GDM1 (cell line): ENCODE measurements at regions not wholly inside any gene's neighbourhood (a gene's known extent, or its start where the extent isn't known, plus 50 kb on each side); places are given as distances from the start of the nearest gene placed in this dataset.
A peak's percentile ranks its signal among the peaks of the same experiment; 100 is the strongest.

ENCODE experiments used
- DNase-seq: peaks from one replicate; lab custom pipeline; 2025; lab: John Stamatoyannopoulos, UW

DNA sequence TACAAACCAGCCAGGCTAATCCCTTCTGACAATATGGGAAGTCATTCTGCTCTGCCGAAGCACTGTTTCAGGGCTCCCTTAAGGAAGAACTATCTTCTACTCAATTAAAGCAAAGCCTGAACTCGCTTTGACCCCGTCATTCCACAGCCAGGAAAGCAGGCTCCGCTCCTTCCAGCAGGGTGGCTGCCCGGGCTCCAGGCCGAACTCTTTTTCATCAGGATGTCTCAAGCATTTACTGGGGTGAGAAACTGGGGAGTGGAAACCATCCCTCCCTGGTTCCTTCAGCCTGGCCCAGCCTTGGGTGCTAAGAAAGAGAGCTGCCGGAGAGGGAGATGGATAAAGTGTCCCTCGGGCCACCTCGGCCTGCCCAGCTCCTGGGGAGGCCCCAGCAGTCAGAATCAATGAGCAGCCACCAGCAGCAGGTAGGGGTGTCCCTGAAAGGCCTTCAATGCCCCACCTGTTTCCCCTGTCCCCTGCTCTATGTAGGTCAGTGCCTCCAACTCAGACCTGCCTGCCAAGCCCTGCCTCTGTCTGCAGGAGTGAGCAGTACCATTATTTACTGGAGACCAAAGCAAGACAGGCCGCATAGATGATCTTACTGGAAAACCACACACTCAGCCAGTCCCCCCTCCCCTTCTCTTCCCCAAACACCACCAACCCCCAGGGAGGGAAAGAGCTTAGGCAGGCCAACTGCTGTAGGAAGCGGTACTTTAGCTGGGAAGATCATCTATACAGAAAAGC lies 225.6 kb upstream of the TLE3 start:
- DNase-seq: no peak

GRCh38 chr15:70322051-70322668 lies 224.4 kb upstream of the TLE3 start:
- no peak for DNase-seq

- DNase-seq: no peak
These were observed 223.6 kb upstream of the TLE3 start for GRCh38 chr15:70321172-70321819.

GRCh38 chr15:70320482-70320881 lies 222.8 kb upstream of the TLE3 start:
- DNase-seq: peak; percentile 30

DNA sequence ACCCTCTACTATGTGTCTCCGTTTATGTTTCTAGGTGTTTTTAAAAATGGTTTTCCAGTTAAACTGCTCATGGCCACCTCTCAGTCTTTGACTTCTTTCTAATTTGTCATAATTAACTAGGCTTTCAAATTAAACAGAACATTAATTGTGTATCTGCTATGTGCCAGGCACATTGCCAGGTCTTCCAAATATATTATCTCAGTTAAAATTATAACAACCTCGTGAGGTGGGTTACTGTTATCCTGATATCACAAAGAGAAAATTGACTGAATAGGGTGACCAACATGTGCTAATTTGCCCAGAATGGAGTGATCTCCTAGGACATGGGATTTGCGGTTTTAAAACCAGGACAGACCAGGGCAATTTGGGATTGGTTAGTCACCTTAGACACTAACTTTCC lies 222.4 kb upstream of the TLE3 start:
- no peak for DNase-seq

- DNase-seq: no peak
These were observed 221.7 kb upstream of the TLE3 start for GRCh38 chr15:70319466-70319865.

DNA sequence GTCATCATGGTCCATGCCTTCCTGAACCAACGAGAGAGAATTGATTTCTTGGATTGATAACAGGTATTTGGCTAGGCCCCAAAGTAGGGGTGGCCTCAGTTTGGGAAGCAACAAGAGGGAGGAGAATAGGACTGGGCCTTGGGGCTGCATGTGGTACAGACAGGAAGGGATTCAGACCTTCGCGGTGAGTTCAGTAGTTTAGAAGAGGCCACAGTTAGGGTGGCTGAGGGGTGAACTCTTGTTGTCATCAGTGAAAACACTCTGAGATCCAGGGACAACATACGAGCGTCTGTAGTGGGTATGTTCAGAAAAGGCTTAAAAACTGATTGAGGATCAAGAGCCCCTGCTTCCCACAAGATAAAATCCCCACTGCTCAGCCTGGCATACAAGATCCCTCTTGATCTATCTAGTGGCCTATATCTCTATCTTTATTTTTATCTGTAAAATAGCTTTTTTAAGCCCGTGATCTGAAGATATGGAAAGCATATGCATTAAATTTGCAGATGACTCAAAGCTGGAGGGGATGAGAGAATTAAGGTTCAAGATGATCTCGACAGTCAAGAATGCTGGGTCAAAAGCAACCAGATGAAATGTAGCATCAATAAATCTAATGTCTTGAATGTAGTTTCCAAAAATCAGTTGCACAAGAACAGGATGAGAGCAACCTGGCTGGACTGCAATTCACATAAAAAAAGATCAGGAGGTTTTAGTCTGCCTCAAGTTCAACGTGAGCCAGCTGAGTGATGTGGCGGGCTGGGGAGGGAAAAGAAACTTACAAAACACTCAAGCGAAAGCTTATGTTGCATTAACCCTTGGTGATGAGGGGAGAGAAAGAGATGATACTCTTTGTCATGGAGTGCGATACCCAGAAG lies 221.1 kb upstream of the TLE3 start:
- DNase-seq: no peak

DNA sequence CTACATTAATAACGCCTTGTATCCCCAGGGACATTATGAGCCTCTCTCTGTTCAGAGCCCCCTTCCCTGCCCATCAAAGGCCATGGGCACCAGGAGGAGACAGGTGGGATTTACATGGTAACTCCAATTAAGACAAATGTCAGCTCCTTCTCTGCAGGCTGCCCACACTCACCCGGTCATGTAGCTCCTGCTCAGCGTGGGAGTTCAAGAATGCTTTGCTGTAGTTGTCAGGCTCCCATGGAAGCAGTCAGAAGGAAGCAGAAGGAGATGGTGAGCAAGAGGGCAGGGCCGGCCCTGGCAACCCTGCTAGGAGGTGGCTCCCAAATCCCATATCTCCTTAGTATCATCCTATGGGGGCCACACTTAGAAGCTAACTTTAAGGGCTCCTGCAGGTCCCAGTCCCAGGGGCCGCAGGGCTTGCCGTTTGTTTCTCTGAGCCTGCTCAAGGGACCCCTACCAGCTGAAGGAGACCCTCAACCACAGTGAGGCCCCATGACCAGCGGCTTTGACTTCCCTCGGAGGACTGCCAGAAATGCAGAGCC lies 218.4 kb upstream of the TLE3 start:
- DNase-seq: no peak

GRCh38 chr15:70315431-70315830 lies 217.7 kb upstream of the TLE3 start:
- DNase-seq: no peak

DNA sequence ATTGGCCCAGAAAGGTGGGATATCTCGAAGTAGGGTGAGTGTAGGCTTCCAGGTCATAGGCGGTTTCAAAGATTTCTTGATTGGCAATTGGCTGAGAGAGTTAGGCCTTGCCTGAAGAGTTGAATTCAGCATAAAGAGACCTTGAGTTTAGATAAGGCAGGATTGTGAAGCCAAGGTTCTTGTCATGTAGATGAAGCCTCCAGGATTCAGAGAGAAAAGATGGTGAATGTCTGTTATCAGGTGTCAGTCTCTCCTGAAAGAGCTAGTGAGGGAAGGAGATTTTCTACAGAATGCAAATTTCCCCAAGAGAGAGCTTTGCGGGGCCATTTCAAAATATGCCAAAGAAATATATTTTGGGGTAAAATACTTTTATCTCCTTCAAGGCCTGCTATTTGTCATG lies 217.0 kb upstream of the TLE3 start:
- no peak for DNase-seq

DNA sequence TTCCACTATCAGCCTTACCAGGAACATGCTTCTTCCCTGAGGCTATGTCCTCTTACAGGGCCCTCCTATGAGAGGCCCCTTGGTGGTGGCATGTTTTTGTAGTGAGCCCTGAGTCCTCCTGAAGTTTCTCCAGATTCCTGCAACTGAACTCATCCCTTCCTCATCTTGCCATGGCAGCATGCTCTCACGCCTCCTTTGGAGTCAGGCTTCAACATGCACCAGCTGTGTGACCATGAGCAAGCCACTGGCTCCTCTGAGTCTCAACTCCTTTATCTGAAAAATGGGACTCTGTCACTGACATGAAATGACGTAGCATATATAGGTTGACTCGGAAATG lies 216.3 kb upstream of the TLE3 start:
- no peak for DNase-seq

DNA sequence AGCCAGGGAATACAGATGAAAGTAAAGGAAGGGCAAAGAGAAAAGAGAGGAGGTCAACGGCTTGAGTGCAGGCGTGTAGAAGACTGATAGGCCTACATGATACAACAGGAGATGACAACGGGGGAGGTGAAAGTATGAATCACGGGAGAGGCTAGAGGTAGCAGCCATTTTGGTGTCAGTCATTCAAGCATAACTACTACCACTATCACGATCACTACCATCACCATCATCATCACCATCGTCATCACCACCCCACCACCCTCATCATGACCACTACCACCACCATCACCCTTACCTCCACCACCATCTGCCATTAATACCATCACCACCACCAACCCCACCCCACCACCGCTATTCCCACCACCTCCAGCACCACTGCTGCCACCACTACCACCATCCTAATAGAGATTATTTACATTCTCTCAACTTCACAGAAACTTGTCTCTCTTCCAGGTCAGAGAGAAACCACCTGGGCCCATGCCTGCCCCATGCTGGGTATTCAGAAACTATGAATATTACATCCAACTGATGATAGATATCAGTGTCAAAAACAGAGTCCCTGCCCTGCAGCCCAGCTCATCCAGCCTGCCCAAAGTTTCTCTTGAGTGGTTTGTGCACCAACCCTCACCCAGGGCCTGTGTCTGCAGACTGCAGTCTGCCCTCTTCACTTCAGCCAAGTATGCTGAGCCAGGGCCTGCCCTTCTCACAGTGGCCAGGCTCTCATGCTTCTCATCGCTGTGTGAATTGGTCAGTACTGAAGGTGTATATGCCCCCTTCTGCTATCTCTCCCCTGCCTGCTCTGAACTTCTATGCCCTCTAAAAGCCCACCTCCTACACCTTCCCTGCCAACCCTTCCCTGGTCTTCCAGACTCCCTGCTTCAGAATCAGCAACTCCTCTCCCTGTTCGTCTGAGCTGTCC lies 215.6 kb upstream of the TLE3 start:
- no peak for DNase-seq

GRCh38 chr15:70311821-70312220 lies 214.1 kb upstream of the TLE3 start:
- no peak for DNase-seq

GRCh38 chr15:70309716-70310115 lies 212.0 kb upstream of the TLE3 start:
- DNase-seq: no peak

GRCh38 chr15:70308735-70309434 lies 211.2 kb upstream of the TLE3 start:
- DNase-seq: no peak

DNA sequence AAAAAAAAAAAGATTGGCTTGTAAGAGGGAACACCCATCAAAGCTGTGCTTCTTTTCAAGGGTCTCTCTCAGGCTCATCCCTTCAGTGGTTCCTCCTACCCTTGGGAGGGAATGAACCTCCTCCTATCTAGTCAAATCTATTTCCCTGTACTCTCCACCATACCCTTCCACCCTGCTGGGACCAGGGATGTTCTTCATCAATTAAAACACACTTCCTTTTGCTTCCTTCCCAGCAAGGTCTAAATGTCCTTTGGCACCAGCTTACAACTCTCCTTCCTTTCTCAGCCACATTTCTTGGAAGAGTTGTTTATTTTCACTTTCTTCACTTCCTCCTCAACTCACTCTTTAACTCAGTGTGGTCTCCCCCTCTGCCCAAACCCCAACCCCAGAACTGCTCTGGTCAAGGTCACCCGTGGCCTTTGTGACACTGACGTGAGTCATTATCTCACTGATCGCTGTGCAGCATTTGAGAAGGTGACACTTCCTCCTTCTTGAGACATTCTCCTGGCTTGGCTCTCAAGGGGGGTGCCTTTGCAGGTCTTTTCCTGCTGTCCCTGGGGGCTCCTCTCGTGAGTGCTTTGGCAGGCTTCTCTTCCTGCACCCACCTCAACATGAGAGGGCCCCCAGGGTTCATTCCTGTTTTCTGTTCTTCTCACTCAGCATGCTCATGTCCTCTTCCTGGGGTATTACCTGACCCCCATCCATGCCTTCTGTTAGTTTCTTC lies 210.5 kb upstream of the TLE3 start:
- no peak for DNase-seq

DNA sequence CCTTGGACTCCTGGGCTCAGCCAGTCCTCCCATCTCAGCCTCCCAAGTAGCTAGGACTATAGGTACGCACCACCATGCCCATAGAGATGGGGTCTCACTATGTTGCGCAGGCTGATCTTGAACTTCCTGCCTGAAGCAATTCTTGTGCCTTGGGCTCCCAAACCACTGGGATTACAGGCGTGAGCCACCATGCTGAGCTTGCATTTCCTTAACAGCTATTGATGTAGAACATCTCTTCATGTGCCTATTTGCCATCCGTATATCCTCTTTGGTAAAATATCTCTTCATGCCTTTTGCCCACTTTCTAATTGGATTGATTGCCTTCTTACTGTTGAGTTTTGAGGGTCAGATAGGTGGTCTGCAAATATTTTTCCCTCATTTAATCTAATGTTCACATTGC lies 208.9 kb upstream of the TLE3 start:
- DNase-seq: no peak

DNA sequence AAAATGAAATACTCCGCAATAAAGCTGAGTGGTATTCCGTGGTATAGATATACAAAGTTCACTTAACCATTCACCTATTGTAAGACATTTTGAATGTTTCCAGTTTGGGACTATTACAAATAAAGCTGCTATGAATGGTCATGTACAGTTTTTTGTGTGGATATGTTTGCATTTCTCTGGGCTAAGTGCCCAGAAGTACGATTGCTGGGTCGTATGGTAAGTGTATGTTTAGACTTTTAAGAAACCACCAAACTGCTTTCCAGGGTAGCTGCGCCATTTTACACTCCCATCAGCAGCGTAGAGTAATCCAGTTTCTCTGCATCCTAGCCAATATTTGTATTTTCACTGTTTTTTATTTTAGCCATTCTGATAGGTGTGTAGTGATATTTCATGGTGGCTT lies 208.4 kb upstream of the TLE3 start:
- DNase-seq: no peak

GRCh38 chr15:70303981-70304380 lies 206.3 kb upstream of the TLE3 start:
- DNase-seq: no peak

DNA sequence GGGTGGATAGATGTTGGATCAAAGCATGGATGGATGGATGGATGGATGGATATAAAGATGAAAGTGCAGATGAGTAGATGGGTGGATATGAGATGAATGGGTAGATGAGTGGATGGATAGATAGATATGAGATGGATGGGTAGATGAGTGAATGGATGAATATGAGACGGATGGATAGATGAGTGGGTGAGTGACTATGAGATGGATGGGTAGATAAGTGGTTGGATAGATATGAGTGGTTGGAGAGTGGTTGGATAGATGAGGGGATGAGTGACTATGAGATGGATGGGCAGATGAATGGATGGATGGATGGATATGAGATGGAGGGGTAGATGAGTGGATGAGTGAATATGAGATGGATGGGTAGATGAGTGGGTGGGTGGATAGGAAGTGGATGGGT lies 204.6 kb upstream of the TLE3 start:
- DNase-seq: no peak
